Central memory CD4-positive, alpha-beta T cell (primary cell): ENCODE measurements at regions not wholly inside any gene's neighbourhood (a gene's known extent, or its start where the extent isn't known, plus 50 kb on each side); places are given as distances from the start of the nearest gene placed in this dataset.
"Not testable (repeated sequence)": the region's sequence is repeated elsewhere in the genome, so short reads cannot be mapped to it uniquely, and the experiment has no call there.

ENCODE experiments used
- DNase-seq: peaks from one replicate; pipeline ENCODE4 v3.0.0; 2022

DNA sequence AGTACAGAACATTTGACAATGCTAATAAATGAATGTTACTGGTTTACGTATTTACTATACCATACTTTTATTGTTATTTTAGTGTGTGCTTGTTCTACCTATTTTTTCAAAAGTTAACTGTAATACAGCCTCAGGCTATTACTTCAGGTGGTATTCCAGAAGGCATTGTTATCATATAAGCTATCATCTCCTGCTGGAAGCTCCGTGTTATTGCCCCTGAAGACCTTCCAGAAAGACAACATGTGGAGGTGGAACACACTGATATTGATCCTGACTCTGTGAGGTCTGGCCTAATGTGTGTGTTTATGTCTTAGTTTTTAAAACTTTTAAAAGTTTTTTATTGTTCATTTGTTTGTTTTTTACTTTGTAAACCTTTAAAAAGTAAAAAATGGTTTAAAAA lies 509.8 kb upstream of the SPRY2 start:
- DNase-seq, result no peak

DNA sequence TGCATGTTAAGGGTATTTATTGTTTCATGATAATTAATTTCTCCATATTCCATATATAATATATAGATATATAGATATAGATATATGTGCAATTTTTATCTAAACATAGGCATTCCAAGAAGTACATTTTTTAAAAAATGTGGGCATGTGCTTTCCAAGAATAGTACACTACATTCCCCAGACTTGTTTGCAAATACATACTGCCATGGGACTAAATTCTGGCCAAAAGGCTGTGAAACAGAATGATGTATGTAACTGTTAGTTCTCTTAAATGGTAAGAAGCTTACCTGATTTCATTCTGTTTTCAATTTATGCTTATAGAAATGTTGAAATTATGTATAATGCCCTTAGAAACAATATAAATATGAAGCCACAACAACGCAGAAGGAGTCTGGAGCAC lies 503.2 kb upstream of the SPRY2 start:
- DNase-seq, result no peak

DNA sequence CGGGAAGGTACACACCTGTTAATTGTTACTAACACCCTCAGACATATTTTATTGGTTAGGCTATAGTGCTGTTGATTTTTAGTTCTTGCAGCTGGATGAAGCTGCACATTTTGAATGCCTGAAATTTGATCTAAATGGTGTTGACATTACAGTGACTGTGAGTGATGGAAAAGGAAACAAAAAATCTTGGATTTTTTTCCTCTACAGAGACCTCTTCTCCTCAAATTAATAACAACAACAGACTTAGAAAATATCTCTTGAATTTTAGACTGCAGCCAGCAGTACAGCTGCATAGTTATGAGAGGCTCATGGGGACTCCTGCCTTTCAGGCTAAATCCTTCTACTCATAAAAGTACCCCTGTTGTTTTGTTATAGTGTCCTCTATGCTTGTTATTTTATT lies 500.5 kb upstream of the SPRY2 start:
- DNase-seq, result no peak

DNA sequence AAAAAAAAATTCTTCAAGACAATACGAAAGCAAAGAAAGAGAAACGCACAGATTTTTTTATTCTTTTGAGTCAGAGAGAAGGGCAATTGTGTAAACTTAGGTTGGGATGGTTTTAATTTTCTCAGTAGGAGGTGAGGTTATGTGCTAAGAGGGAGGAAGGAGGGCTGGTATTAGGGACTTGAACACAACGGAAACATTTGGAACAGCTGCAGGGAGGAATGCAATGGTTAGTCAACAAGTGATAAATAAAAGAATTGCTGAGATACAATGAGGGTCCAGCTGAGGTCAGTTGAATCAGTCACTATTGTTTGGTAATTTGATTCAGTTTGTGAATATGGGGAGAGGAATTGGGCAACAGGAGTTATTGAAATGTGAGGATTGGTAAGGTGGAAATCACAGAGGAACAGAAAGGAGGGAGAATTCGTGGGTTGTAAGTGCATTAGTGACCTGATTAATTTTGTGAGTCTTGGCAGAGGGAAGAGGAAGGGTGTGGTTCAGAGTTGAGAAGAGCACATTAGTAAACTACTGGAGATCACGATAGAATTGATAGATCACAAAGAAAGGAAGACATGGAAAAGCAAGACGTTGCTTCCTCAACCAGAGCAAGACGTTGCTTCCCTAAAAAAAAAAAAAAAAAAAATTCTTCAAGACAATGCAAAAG lies 499.5 kb upstream of the SPRY2 start:
- DNase-seq, result no peak

DNA sequence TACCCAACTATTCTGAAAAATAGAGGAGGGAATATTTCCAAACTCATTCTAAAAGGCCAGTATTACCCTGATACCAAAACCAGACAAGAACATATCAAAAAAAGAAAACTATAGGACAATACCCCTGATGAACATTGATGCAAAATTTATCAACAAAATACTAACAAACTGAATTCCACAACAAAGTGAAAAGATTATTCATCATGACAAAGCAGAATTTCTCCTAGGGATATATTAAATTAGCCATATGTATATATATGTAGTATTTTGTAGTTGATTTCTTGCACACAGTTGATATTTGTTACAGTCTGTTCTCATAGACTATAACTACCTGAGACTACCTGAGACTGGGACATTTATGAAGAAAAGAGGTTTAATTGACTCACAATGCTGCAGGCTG lies 495.0 kb upstream of the SPRY2 start:
- no peak for DNase-seq

DNA sequence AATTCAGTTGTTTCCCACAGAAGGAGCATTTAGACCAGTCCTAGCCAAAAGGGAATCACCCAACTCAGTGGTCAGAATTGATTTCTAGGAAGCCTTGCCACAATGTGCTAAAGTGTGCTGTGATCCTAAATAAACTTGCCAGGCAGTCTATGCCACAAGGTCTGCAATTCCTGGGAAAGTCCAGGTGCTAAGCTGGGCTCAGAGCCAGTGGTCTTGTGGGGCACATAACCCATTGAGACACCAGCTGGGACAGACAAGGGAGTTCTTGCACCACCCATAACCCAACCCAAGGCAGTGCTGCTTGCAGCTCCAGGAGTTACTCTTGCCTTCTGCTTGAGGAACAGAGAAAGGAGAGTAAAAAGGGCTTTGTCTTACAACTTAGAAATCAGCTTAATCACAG lies 489.5 kb upstream of the SPRY2 start:
- DNase-seq, result no peak

DNA sequence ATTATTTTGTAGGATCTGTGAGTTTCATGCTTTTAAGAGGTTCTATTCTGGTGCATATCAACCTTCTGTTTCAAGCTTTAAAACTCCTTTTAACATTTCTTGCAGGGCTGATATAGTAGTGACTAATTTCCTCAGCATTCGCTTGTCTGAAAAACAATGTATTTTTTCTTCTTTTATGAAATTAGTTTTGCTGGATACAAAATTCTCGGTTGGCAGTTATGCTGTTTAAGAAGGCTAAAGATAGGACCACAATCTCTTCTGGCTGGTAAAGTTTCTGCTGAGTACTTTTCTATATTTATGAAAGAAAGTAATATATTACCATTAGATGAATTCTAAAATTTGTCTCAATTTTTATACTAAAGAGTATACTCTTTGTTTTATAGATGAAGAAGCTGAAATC lies 487.8 kb upstream of the SPRY2 start:
- DNase-seq, result no peak

DNA sequence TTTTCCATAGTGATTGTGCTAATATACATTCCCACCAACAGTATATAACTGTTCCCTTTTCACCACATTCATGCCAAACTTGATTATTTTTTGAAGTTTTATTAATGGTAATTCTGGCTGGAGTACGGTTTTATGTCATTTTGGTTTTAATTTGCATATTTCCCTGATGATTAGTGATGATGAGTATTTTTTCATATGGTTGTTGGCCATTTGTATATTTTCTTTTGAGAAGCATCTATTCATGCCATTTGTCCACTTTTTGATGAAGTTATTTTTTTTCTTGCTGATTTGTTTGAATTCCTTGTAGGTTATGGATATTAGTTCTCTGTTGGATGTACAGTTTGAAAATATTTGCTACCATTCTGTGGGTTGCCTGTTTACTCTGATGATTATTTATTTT lies 484.4 kb upstream of the SPRY2 start:
- DNase-seq, result no peak

DNA sequence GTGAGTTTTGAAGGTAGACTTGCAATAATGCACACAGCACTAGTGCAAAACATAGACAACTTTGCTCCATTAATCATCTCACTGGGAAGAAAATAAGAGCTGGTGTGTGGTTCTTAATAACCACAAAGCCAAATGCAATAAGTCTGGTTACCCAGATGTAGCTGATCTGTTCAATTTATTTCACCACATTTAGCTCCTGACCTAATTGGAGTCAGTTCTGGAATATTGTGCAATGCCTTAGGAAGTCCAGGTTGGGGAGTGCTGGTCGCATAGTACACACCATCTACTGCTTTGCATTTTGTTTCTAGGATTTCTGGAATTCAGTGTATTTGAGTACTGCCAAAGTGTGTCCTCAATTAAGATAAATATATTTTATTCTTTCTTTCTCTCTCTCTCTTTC lies 483.3 kb upstream of the SPRY2 start:
- DNase-seq, result no peak

DNA sequence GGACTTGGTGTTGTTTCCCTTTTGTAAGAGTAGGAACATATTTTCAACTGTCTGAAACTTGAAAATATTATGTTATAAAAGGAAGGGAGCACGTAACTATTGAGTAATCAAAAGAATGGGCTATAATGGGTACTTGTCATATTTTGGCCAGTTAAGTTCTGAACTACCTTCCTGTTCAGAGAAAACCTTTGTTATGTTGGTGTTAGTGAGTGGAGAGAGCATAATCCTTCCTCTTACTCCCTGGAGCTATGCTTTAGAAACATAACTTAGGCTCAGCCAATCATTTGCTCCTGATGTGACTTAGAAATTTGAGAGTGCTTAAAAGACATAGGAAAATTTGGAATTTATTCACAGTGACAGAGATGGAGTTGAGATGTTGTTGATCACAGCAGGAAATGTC lies 482.5 kb upstream of the SPRY2 start:
- no peak for DNase-seq

DNA sequence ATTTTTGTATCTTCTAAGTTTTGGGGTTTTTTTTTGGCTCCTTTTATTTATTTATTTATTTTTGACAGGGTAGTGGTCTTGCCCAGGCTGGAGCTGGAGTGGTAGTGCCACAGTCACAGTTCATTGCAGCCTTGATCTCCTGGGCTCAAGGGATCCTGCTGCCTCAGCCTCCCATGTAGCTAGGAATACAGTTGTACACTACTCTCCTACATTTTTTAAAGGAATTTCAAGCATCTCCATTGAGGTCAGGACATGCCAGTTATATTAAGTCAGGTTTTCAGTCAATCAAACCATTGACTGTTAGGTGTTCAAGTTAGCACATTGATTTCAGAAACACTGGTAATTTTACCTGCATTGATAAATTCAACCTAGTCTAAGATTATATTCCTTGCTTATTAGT lies 480.5 kb upstream of the SPRY2 start:
- DNase-seq, result no peak

DNA sequence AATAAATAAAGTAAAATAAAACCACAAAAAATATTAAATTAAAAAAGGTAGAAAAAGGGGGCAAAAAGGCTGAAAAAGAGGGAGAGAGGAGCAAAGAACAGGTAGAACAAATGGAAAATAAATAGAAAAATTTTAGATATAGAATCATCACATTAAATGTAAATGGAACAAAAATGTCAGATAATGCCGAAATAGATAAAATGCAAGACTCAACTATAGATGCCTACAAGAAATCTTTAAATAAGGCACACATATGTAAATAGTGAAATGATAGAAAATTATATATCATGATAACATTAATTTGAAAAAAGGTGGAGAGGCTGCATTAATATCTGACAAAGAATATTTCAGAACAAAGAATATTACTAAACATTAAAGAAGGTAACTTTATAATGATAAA lies 477.1 kb upstream of the SPRY2 start:
- no peak for DNase-seq

DNA sequence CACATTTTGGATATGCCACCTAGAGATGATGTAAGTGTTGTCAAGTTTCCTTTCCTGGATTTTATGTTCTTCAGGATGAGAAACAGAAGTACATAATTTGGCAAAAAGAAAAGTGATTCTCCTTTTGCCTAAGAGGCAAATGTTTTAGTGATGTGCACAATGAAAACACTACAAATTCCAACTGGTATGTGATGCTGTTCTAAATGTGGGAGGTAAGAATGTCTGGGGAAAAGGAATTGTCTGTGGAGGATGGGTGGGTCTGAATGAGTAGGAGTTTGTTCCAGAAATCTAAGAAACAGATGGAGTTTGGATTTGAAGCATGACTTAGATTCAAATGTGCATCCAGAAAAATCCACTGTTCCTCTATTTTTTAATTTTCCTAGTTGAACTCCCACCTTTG lies 473.6 kb upstream of the SPRY2 start:
- DNase-seq, result no peak

DNA sequence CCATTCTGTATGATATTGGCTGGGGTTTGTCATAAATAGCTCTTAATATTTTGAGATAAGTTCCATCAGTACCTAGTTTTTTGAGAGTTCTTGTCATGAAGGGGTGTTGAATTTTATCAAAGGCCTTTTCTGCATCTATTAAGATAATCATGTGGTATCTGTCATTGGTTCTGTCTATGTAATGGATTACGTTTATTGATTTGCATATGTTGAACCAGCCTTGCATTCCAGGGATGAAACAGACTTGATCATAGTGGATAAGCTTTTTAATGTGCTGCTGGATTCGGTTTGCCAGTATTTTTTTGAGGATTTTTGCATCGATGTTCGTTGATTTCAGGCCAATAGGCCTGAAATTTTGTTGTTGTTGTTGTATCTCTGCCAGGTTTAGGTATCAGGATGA lies 469.4 kb upstream of the SPRY2 start:
- not testable (repeated sequence) for DNase-seq

DNA sequence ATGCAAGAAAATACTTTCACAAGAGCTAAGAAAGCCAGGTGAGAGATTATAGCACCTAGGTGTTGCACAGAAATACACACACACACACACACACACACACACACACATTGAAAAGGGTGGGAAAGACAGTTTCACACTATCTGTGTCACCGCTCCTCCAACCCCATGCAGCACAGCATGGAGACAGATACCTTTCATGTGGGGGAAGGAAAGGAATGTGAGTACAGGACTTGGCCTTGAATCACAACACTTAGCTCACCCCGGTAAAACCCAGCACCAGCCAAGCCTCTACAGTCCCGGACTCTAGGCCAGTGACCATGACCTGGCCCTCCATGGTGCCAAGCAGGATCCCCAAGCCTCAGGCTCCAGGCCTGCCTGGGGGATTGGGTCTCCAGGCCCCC lies 462.0 kb upstream of the SPRY2 start:
- DNase-seq, result no peak

DNA sequence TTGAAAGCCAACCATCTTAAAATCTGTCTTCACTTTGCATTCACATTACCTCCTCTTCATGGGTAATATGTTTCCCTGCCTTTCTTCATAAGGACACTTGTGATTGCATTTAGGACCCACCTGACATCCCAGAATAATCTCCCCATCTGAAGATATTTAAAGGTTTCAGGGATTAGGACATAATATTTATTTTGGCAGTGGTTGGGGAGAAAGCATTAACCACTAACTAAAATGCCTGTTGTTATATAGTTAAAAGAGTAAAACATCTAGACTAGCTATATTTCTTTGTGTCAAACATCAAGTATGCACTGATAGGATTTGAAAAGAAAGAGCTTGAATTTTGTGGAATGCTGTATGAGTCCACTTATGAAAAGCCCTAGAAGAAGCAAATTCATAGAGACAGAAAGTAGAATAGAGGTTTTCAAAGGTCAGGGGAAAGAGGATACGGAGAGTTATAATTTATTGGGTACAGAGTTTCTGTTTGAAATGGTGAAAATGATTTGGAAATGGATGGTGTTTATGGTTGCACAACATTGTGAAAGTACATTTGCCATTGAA lies 457.7 kb upstream of the SPRY2 start:
- no peak for DNase-seq

DNA sequence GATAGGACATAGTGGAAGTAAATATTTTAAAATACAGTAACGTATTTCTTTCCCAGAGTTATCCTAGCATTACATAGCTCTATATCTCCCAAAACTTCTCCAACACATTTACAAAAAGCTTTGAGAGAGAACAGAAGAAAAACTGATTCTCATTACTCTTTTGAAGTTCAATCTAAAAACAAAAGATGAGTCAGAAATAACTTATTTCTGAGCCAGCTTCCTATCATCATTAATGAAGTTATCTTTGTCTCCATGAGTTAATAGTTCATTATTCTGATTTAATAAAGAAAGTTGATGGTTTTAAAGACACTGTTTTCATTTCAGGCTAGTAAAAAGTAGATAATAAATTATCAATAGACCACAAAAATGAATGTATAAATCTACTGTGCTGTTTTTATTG lies 446.7 kb upstream of the SPRY2 start:
- no peak for DNase-seq

DNA sequence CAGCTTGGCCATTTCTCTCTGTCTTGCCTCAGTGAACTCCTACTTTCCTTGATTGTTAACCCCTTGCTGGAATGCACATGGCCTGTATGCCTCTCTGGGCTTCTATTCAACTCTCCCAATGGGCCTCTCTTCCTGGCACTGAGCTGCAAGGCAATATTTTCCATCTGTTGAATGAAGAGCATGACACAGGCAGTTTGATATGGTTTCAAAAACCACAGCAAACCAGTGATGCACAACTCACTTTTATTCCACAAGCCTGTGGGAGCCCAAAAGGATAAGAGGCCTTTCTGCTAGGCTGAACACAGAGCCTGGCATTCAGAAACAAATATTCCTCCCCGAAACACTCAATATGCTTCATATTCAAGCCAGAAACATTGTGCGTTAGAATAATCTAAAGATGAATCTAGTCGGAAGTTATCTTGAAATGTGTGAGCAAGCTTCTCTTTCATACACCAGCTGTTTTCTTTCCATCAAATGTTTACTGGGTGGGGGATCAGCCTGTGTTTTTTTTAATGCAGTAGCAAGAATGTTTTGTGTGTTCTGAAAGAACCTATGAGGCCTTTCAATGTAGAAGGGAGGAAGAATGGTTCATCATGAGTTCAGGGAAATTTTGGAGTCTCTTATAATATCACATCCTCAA lies 443.1 kb upstream of the SPRY2 start:
- no peak for DNase-seq

DNA sequence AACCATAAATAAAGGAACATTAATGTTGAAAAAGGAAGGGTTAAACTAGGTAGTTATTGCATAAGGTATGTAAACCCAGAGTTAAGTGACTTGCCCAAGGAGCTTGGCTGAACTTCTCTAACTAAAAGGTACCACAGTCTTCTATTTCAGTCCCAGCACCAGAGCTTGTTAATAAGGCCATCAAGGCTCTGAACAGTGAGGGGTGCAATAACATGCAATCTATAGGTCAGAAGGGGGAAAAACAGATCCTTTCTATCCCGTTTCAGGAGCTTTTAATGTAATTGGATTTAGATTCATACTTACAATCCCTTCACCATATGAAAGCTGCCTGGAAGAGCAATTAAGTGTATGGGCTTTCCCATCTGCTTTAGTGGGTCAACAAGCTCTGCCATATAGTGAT lies 441.5 kb upstream of the SPRY2 start:
- no peak for DNase-seq

DNA sequence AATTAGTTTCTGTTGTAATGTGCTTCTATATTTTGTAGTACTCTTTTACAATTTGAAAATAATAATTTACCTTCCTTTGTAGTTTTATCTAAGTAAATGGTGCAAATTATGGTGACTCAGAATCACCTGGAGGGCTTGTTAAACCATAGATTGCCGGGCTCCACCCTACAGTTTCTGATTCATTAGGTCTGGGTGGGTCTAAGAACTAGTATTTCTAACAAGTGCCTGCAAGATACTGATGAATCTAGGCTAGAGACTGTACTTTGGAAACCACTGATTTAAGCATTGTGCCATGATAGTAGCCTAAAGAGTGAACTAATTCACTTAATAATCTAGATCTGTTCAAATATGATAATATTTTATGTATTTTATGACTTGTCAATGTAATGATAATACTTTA lies 437.4 kb upstream of the SPRY2 start:
- no peak for DNase-seq

DNA sequence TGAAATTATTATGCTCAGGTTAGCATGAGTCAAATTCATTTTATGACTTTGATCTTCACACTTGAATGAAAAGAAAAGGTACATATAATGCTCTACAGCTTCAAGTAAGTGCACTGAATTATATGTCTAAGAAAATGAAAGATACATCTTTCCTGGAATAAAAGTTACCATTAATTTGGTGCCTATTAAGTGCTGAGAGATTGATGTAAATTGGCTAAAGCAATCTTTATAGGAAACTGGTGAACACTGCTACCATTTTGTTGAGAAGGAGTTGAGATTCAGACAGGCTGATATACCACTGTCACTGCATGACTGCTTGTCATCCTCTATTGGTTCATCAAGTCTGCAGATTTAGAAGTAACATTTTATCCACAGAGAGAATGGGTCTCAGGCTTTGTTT lies 416.8 kb upstream of the SPRY2 start:
- DNase-seq, result no peak

DNA sequence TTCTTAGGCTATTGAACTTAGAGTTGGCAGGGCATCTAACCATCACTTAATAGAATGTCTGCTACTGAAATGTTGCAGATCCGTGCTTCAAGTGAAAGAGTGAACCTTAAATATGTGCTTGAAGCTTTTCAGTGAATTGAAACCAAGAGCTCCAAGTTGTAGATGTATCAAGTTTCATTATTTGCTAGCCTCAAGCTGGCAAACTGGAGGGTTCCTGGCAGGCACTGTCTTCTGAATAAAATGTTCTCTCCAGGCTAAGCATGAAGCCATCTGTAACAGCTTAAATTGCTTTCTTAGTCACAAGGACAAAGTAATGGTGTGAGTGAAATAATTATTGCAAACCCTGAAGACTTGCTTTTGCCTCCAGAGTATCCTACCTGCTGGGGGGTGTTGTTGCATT lies 415.0 kb upstream of the SPRY2 start:
- no peak for DNase-seq

DNA sequence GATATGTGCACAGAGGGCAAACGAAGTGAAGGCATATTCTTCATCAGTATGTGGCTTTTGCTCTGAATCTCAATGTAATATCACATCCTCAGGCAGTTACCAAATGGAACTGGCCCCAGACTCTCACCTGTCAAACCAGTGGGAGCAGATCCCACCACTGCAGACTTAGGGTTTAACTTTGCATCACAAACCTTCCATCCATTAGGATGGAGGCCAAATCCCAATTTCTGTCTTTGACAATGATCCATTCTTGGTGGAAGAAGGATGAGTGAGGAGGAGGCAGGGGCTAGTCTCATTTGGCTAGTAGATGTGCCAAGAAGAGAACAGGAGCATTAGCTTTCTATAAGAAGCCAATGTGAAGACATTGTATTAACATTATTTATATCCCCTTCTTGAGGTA lies 413.5 kb upstream of the SPRY2 start:
- DNase-seq, result no peak

DNA sequence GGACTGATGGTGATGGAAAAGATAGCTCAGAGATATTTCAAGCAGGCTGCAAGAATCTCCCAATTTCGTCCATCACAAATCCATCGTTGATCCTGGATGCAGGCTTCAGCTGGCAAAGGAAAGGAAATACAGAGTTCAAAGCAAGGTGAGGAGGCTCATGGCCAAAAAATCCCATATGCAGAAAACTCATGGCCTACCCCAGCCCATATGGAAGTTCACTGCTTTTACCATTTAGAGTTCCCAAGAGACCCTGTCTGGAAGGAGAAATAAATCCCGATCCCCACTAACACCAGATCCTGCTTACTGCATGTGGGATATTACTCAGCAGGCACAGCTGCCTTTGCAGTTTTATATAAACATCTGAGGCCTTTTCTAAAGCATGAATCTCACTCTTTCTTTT lies 412.9 kb upstream of the SPRY2 start:
- DNase-seq, result no peak

DNA sequence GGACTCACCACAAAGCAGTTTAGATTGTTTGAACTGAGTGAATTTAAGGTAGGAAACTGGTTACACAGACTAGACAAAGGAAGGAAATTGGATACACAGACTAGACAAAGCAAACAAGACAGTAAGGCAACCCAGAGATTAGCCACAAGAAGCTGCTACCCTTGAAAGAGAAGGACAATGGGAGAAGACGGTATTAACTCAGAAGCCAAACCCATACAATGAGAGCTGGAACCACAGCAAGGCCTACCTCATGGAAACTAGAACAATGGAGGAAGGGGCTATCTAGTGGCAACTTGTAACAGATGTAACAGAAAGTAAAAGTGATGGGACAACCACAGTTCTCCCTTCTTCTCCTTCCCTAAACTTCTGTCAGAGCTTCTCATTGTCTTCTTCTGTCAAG lies 410.9 kb upstream of the SPRY2 start:
- DNase-seq, result no peak
